H1 (cell line): ENCODE measurements at regions not wholly inside any gene's neighbourhood (a gene's known extent, or its start where the extent isn't known, plus 50 kb on each side); places are given as distances from the start of the nearest gene placed in this dataset.

Experiments used
- CTCF ChIA-PET: fragments of 300-600 bp; sonication (Branson Sonifier 250); formaldehyde crosslinking; loops from one replicate; lab custom pipeline; 2021; ENCODE audit not compliant: partially characterized antibody; lab: Charles Lee
- POLR2A ChIA-PET: fragments of 300-600 bp; sonication (Branson Sonifier 250); formaldehyde crosslinking; loops from one replicate; lab custom pipeline; 2021; ENCODE audit warnings: inconsistent platforms; ENCODE audit not compliant: partially characterized antibody; lab: Charles Lee
- DNase-seq, 2 experiments: peaks; one replicate each; pipeline versions ENCODE4 v3.0.0 to v3.0.0-alpha.2; 2010 to 2022; ENCODE audit warnings: low spot score in 2 of 2, low read depth in 1 of 2, mixed read lengths in 1 of 2
- FAIRE-seq: peaks from 2 replicates; lab custom pipeline; 2011; peaks lifted over from hg19 to GRCh38; lab: Jason Lieb, UNC
- H2AFZ ChIP-seq: 2 replicates; pipeline ENCODE4 v1.8.1; 2012; ENCODE audit warnings: low read length, inconsistent platforms
- H2AK5ac ChIP-seq: 2 replicates; pipeline ENCODE4 v1.6.1; 2013; ENCODE audit warnings: low read depth, low read length
- H2BK120ac ChIP-seq: replicated peaks from 2 replicates; pipeline ENCODE3; 2013; ENCODE audit warnings: low read depth, low read length, inconsistent platforms
- H2BK12ac ChIP-seq: 2 replicates; pipeline ENCODE4 v1.6.1; 2013; ENCODE audit warnings: low read depth, low read length
- H2BK15ac ChIP-seq: 2 replicates; pipeline ENCODE4 v1.6.1; 2013; ENCODE audit warnings: low read length
- H2BK20ac ChIP-seq: 2 replicates; pipeline ENCODE4 v1.6.1; 2013; ENCODE audit warnings: low read length
- H2BK5ac ChIP-seq: 2 replicates; pipeline ENCODE4 v1.6.1; 2013; ENCODE audit warnings: low read depth, low read length
- H3K14ac ChIP-seq: 2 replicates; pipeline ENCODE4 v1.6.1; 2013; ENCODE audit warnings: inconsistent platforms; ENCODE audit not compliant: insufficient read length
- H3K18ac ChIP-seq: 2 replicates; pipeline ENCODE4 v1.6.1; 2013; ENCODE audit warnings: low read length; ENCODE audit errors: extremely low read depth
- H3K23ac ChIP-seq: 2 replicates; pipeline ENCODE4 v1.6.1; 2013; ENCODE audit warnings: inconsistent platforms; ENCODE audit not compliant: insufficient read length
- H3K23me2 ChIP-seq: 2 replicates; pipeline ENCODE4 v1.6.1; 2013; ENCODE audit warnings: low read depth, low read length
- H3K27ac ChIP-seq: 2 replicates; pipeline ENCODE4 v1.6.1; 2011; ENCODE audit warnings: low read depth, low read length, inconsistent platforms
- H3K27me3 ChIP-seq, 4 experiments: replicated peaks in 1 of 4; 1 replicate in 1 of 4; 2 replicates in 3 of 4; pipeline versions ENCODE4 v1.6.1 to v1.8.1; 2011 to 2013; ENCODE audit warnings: low read length in 3 of 4, mild to moderate bottlenecking in 3 of 4, inconsistent platforms in 2 of 4, mixed read lengths in 2 of 4, moderate library complexity in 1 of 4; ENCODE audit not compliant: control insufficient read depth in 3 of 4, insufficient read depth in 3 of 4; ENCODE audit errors: extremely low read depth in 1 of 4
- H3K36me3 ChIP-seq, 4 experiments: 2 replicates each; pipeline versions ENCODE4 v1.6.1 to v1.8.1; 2011 to 2013; ENCODE audit warnings: mild to moderate bottlenecking in 4 of 4, low read length in 3 of 4, moderate library complexity in 2 of 4, control low read depth in 1 of 4, inconsistent platforms in 1 of 4; ENCODE audit not compliant: insufficient read depth in 4 of 4, control insufficient read depth in 2 of 4
- H3K4ac ChIP-seq: replicated peaks from 2 replicates; pipeline ENCODE3; 2013; ENCODE audit warnings: low read length, low read depth, mixed read lengths, inconsistent platforms; ENCODE audit not compliant: insufficient read length
- H3K4me1 ChIP-seq, 4 experiments: replicated peaks in 1 of 4; 1 replicate in 1 of 4; 2 replicates in 3 of 4; pipeline versions ENCODE4 v1.6.1 to v1.8.1; 2011 to 2013; ENCODE audit warnings: low read length in 3 of 4, inconsistent platforms in 2 of 4, mixed read lengths in 1 of 4; ENCODE audit not compliant: insufficient read depth in 4 of 4, control insufficient read depth in 3 of 4
- H3K4me2 ChIP-seq, 2 experiments: 2 replicates each; pipeline versions ENCODE4 v1.6.1 to v1.8.1; 2011 to 2013; ENCODE audit warnings: low read depth in 2 of 2, low read length in 2 of 2, control low read depth in 1 of 2, inconsistent platforms in 1 of 2, mild to moderate bottlenecking in 1 of 2; ENCODE audit not compliant: insufficient read depth in 1 of 2
- H3K4me3 ChIP-seq, 4 experiments: fragments of 200-600, 300-600 bp in 1 of 4; sonication (generic), shearing (Covaris generic), sonication (Bioruptor Twin) in 1 of 4; 2 replicates each; pipeline versions ENCODE4 v1.5.1 to v1.8.1; 2011 to 2016; ENCODE audit warnings: low read length in 4 of 4, low read depth in 3 of 4, control low read depth in 2 of 4, inconsistent platforms in 2 of 4, mild to moderate bottlenecking in 2 of 4, mixed read lengths in 1 of 4, moderate library complexity in 1 of 4; ENCODE audit not compliant: insufficient read depth in 2 of 4; ENCODE audit errors: extremely low read depth in 1 of 4
- H3K56ac ChIP-seq: replicated peaks from 2 replicates; pipeline ENCODE3; 2013; ENCODE audit warnings: low read depth, mild to moderate bottlenecking, mixed read lengths, low read length, inconsistent platforms; ENCODE audit not compliant: insufficient read length
- H3K79me1 ChIP-seq: 2 replicates; pipeline ENCODE4 v1.6.1; 2013; ENCODE audit warnings: low read depth, low read length, control low read depth
- H3K79me2 ChIP-seq, 2 experiments: 2 replicates each; pipeline versions ENCODE4 v1.6.1 to v1.8.1; 2012 to 2013; ENCODE audit warnings: low read length in 2 of 2, mild to moderate bottlenecking in 2 of 2, inconsistent platforms in 1 of 2; ENCODE audit not compliant: insufficient read depth in 2 of 2, control insufficient read depth in 1 of 2
- H3K9ac ChIP-seq, 4 experiments: replicated peaks in 1 of 4; 1 replicate in 1 of 4; 2 replicates in 3 of 4; pipeline versions ENCODE4 v1.6.1 to v1.8.1; 2011 to 2013; ENCODE audit warnings: low read depth in 3 of 4, low read length in 3 of 4, control low read depth in 2 of 4, mild to moderate bottlenecking in 2 of 4, moderate library complexity in 2 of 4, inconsistent platforms in 1 of 4; ENCODE audit errors: extremely low read depth in 1 of 4
- H3K9me3 ChIP-seq, 2 experiments: 2 replicates each; pipeline versions ENCODE4 v1.6.1 to v1.8.1; 2012 to 2013; ENCODE audit warnings: mild to moderate bottlenecking in 2 of 2, moderate library complexity in 2 of 2, control low read depth in 1 of 2, inconsistent platforms in 1 of 2, low read depth in 1 of 2, low read length in 1 of 2, mixed read lengths in 1 of 2; ENCODE audit not compliant: insufficient read depth in 2 of 2
- H4K20me1 ChIP-seq, 2 experiments: replicated peaks in 1 of 2; 2 replicates each; pipeline versions ENCODE3 to v1.8.1; 2011 to 2013; ENCODE audit warnings: inconsistent platforms in 2 of 2, low read length in 2 of 2, mild to moderate bottlenecking in 1 of 2; ENCODE audit not compliant: insufficient read depth in 2 of 2, control insufficient read depth in 1 of 2
- H4K5ac ChIP-seq: 2 replicates; pipeline ENCODE4 v1.6.1; 2013; ENCODE audit warnings: low read length, low read depth, mixed read lengths, inconsistent platforms; ENCODE audit not compliant: insufficient read length
- H4K8ac ChIP-seq: 2 replicates; pipeline ENCODE4 v1.8.0; 2013; ENCODE audit warnings: mild to moderate bottlenecking, moderate library complexity, low read length, inconsistent platforms; ENCODE audit not compliant: insufficient read depth; ENCODE audit errors: extremely low read depth
- H4K91ac ChIP-seq: replicated peaks from 2 replicates; pipeline ENCODE3; 2013; ENCODE audit warnings: low read length, mixed read lengths, inconsistent platforms; ENCODE audit not compliant: insufficient read length
- ATF2 ChIP-seq: IDR thresholded peaks from 2 replicates; pipeline ENCODE4 v1.6.1; 2012; ENCODE audit warnings: low read length, inconsistent platforms
- BCL11A ChIP-seq, 2 experiments: IDR thresholded peaks; one replicate each; pipeline ENCODE4 v1.6.1; 2011; ENCODE audit warnings: low read depth in 2 of 2, low read length in 2 of 2, mild to moderate bottlenecking in 2 of 2
- CTBP2 ChIP-seq: IDR thresholded peaks from 2 replicates; pipeline ENCODE4 v1.7.0; 2011; ENCODE audit warnings: borderline replicate concordance, mild to moderate bottlenecking, moderate library complexity, mixed read lengths, low read length; ENCODE audit not compliant: insufficient read depth, insufficient read length
- EZH2 ChIP-seq: fragments of 200-600 bp; sonication (generic); IDR thresholded peaks from 2 replicates; pipeline ENCODE4 v1.7.1; 2012; ENCODE audit warnings: low read depth, mild to moderate bottlenecking, moderate library complexity, low read length, inconsistent platforms; ENCODE audit not compliant: severe bottlenecking
- HDAC6 ChIP-seq: IDR thresholded peaks from one replicate; pipeline ENCODE4 v1.7.1; 2012; ENCODE audit warnings: low read depth, mild to moderate bottlenecking, inconsistent platforms, low read length, moderate library complexity
- JUND ChIP-seq: IDR thresholded peaks from 2 replicates; pipeline ENCODE4 v1.6.1; 2011; ENCODE audit warnings: mild to moderate bottlenecking, improper control_type of control experiment, low read length
- KDM4A ChIP-seq: IDR thresholded peaks from one replicate; pipeline ENCODE4 v1.7.1; 2012; ENCODE audit warnings: low read depth, mild to moderate bottlenecking, moderate library complexity, low read length, inconsistent platforms; ENCODE audit not compliant: severe bottlenecking
- MAFK ChIP-seq: IDR thresholded peaks from 2 replicates; pipeline ENCODE4 v1.6.1; 2012; ENCODE audit warnings: low read depth, mild to moderate bottlenecking, improper control_type of control experiment, low read length
- PHF8 ChIP-seq: fragments of 200-600 bp; sonication (generic); conservative IDR thresholded peaks from 2 replicates; pipeline ENCODE4 v1.7.1; 2012; ENCODE audit warnings: low read depth, mild to moderate bottlenecking, inconsistent platforms, low read length, moderate library complexity
- RAD21 ChIP-seq, 2 experiments: IDR thresholded peaks in 1 of 2; conservative IDR thresholded peaks in 1 of 2; 2 replicates each; pipeline ENCODE4 v1.6.1; 2011; ENCODE audit warnings: low read depth in 2 of 2, low read length in 2 of 2, improper control_type of control experiment in 1 of 2, inconsistent platforms in 1 of 2, mild to moderate bottlenecking in 1 of 2, moderate library complexity in 1 of 2
- RNF2 ChIP-seq: fragments of 200-900, 300-1000 bp; sonication (generic); IDR thresholded peaks from 2 replicates; pipeline ENCODE4 v1.7.1; 2016; ENCODE audit warnings: borderline replicate concordance, low read depth, mild to moderate bottlenecking, antibody characterized with exemption, low read length; ENCODE audit not compliant: poor library complexity, severe bottlenecking; ENCODE audit errors: missing control alignments
- TAF1 ChIP-seq: IDR thresholded peaks from 2 replicates; pipeline ENCODE4 v1.6.1; 2011; ENCODE audit warnings: mild to moderate bottlenecking, low read depth, low read length
- WGBS, 2 experiments: shearing (Covaris generic) in 1 of 2; methylation state at CpG; one replicate each; pipeline versions ENCODE4 v1.1.6 to v1.1.7; 2013 to 2015; ENCODE audit warnings: low lambda C conversion rate in 2 of 2, mixed read lengths in 2 of 2, inconsistent platforms in 1 of 2, low coverage in 1 of 2, missing lambda C conversion rate in 1 of 2; ENCODE audit not compliant: insufficient replicate concordance in 2 of 2, insufficient coverage in 1 of 2, insufficient read length in 1 of 2; ENCODE audit errors: extremely low coverage in 1 of 2, missing lambda C conversion rate in 1 of 2; 5-methylcytosine and 5-hydroxymethylcytosine counted together

- H2BK5ac ChIP-seq: no peak overlapping the region
- CTCF ChIA-PET: no interaction called here
- H3K4me1 ChIP-seq: no peaks in the 10 kb centered on the region
- H3K14ac ChIP-seq: no peak overlapping the region
- no peak overlapping the region for H3K27ac ChIP-seq
- H3K79me2 ChIP-seq: no peaks in the 10 kb centered on the region
- H3K36me3 ChIP-seq: no peaks in the 10 kb centered on the region
- H3K9ac ChIP-seq: no peak overlapping the region
- no peak for DNase-seq
- no peaks in the 10 kb centered on the region for H3K27me3 ChIP-seq
- H3K9me3 ChIP-seq: peaks cover 86 to 90% of the 10 kb centered on the region in 2 experiments
- no peak overlapping the region for H4K8ac ChIP-seq
- H2AFZ ChIP-seq: no peak overlapping the region
- no peaks in the 10 kb centered on the region for H3K79me1 ChIP-seq
- H3K4ac ChIP-seq: no peak overlapping the region
- POLR2A ChIA-PET: no interaction called here
- H2AK5ac ChIP-seq: no peak overlapping the region
- H3K23ac ChIP-seq: no peak overlapping the region
- no peak overlapping the region for H2BK12ac ChIP-seq
- no peak overlapping the region for H3K4me2 ChIP-seq
- no peaks in the 10 kb centered on the region for H4K20me1 ChIP-seq
- H2BK20ac ChIP-seq: no peak overlapping the region
- H4K91ac ChIP-seq: no peak overlapping the region
- H2BK15ac ChIP-seq: no peak overlapping the region
- H3K4me3 ChIP-seq: no peak overlapping the region
- H3K23me2 ChIP-seq: no peaks in the 10 kb centered on the region; the same call in 1 of the 2 replicates
- no peak overlapping the region for H4K5ac ChIP-seq
- WGBS, 2 experiments: 72% methylated on average over 3 of the region's 3 CpGs; no CpG with 5 or more reads in 1 of the 2 experiments
- no peak for FAIRE-seq
- no peak overlapping the region for H3K18ac ChIP-seq
- no peak overlapping the region for H3K56ac ChIP-seq
- no peak overlapping the region for H2BK120ac ChIP-seq
- TF ChIP-seq JUND: no peak
- no peak for TF ChIP-seq MAFK
- no peak for TF ChIP-seq HDAC6
- TF ChIP-seq KDM4A: no peak
- TF ChIP-seq ATF2: no peak
- TF ChIP-seq PHF8: no peak
- TF ChIP-seq RAD21 (IDR thresholded peaks at IDR 0.05 in 1 of 2, conservative IDR thresholded peaks at IDR 0.05 in 1 of 2; ENCODE audit: low read depth in 2 of 2, low read length in 2 of 2): no peak
- TF ChIP-seq RNF2: no peak
- no peak for TF ChIP-seq BCL11A (IDR thresholded peaks at IDR 0.05; ENCODE audit: low read depth in 2 of 2, low read length in 2 of 2)
- no peak for TF ChIP-seq CTBP2
- no peak for TF ChIP-seq EZH2
- no peak for TF ChIP-seq TAF1
These were observed 657.8 kb downstream of the TBC1D22A start for GRCh38 chr22:47420211-47420610.
